ENCODE measurements at regions not wholly inside any gene's neighbourhood (a gene's known extent, or its start where the extent isn't known, plus 50 kb on each side); places are given as distances from the start of the nearest gene placed in this dataset.

GRCh38 chr11:19368726-19369375 lies 128.1 kb upstream of the E2F8 start:
- DNase-seq (ENCODE audit: low read depth in 2 of 2), result no peak

GRCh38 chr11:19366992-19367709 lies 126.4 kb upstream of the E2F8 start:
- DNase-seq (ENCODE audit: low read depth in 2 of 2), result no peak

- no peak for DNase-seq (ENCODE audit: low read depth in 2 of 2)
These were observed 125.1 kb upstream of the E2F8 start for GRCh38 chr11:19365743-19366410.

- no peak for DNase-seq (ENCODE audit: low read depth in 2 of 2)
These were observed 118.7 kb upstream of the E2F8 start for GRCh38 chr11:19359221-19360000.

- DNase-seq (ENCODE audit: low read depth in 2 of 2), result no peak
These were observed 117.2 kb upstream of the E2F8 start for GRCh38 chr11:19357943-19358342.

GRCh38 chr11:19355601-19356000 lies 114.9 kb upstream of the E2F8 start:
- no peak for DNase-seq (ENCODE audit: low read depth in 2 of 2)

GRCh38 chr11:19353287-19353850 lies 112.6 kb upstream of the E2F8 start:
- no peak for DNase-seq (ENCODE audit: low read depth in 2 of 2)

GRCh38 chr11:19352771-19353160 lies 112.0 kb upstream of the E2F8 start:
- no peak for DNase-seq (ENCODE audit: low read depth in 2 of 2)

- no peak for DNase-seq (ENCODE audit: low read depth in 2 of 2)
These were observed 111.5 kb upstream of the E2F8 start for GRCh38 chr11:19352072-19352770.

- DNase-seq (ENCODE audit: low read depth in 2 of 2), result no peak
These were observed 110.7 kb upstream of the E2F8 start for GRCh38 chr11:19351426-19351825.

GRCh38 chr11:19350160-19350559 lies 109.4 kb upstream of the E2F8 start:
- no peak for DNase-seq (ENCODE audit: low read depth in 2 of 2)

GRCh38 chr11:19349340-19350025 lies 108.7 kb upstream of the E2F8 start:
- no peak for DNase-seq (ENCODE audit: low read depth in 2 of 2)

- no peak for DNase-seq (ENCODE audit: low read depth in 2 of 2)
These were observed 107.2 kb upstream of the E2F8 start for GRCh38 chr11:19347911-19348310.

- no peak for DNase-seq (ENCODE audit: low read depth in 2 of 2)
These were observed 105.3 kb upstream of the E2F8 start for GRCh38 chr11:19345848-19346681.

GRCh38 chr11:19345519-19345847 lies 104.7 kb upstream of the E2F8 start:
- DNase-seq (ENCODE audit: low read depth in 2 of 2), result no peak

GRCh38 chr11:19344661-19345518 lies 104.1 kb upstream of the E2F8 start:
- DNase-seq (ENCODE audit: low read depth in 2 of 2), result no peak

GRCh38 chr11:19342036-19342435 lies 101.3 kb upstream of the E2F8 start:
- DNase-seq (ENCODE audit: low read depth in 2 of 2), result no peak

GRCh38 chr11:19338375-19338774 lies 97.6 kb upstream of the E2F8 start:
- no peak for DNase-seq (ENCODE audit: low read depth in 2 of 2)

GRCh38 chr11:19337779-19338178 lies 97.0 kb upstream of the E2F8 start:
- no peak for DNase-seq (ENCODE audit: low read depth in 2 of 2)
